ENCODE measurements at regions not wholly inside any gene's neighbourhood (a gene's known extent, or its start where the extent isn't known, plus 50 kb on each side); places are given as distances from the start of the nearest gene placed in this dataset.
"Not testable (repeated sequence)": the region's sequence is repeated elsewhere in the genome, so short reads cannot be mapped to it uniquely, and the experiment has no call there.

DNA sequence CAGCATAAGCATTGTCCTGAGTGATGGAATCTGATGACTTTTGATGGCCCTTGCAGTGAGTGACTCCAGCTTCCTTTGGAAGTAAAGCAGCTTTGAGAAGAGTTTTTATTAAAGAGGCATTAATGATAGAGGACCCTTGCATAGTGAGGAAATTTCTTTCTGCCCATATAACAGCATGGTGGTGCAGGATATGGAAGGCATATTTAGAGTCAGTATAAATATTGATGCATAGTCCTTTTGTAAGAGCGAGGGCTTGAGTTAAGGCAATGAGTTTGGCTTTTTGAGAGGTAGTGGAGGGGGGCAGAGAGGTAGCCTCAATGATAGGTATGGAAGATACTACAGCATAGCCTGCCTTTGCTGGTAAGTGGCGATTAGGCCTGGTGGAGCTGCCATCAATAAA, 87.7 kb upstream of the DNAH14 start:
- not testable (repeated sequence) for FAIRE-seq; DNase-seq (ENCODE audit: insufficient read length, low spot score)

DNA sequence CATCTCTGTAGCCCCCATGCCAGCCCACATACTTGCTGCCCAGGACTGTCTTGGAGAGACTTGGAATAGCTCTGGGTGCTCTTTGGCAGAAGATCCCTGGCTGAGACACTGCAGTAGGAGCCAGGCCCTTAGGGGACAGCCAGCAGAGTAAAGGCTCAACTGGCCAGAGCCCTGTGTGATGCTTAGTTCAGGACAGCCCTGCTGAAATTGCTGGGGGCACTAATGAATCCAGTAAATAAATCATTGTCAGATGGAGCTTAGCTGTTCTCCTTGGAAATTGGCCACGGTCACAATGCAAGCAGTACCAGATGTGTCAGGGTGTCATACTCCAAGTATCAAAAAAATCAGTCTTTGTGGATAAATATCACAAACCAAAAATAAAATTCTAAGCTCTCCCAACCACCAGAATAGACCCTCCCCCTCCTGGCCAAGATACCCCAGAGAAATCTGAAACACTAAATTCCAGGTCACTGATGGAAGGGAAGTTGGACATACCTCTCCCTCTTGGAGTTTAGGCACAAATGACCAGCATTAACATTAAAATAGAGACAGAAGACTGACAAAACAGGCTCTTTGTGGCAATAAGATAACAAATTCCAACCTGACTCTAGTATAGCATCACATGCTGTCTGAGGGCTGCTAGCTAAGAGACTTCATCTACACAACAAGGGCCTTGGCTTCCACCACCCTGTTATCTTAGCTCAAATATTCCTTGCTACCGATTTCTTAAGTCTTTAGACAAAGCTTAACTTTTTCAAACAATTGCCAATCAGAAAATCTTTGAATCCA, 83.2 kb upstream of the DNAH14 start:
- FAIRE-seq (no peak), DNase-seq (ENCODE audit: insufficient read length, low spot score) (no peak)

DNA sequence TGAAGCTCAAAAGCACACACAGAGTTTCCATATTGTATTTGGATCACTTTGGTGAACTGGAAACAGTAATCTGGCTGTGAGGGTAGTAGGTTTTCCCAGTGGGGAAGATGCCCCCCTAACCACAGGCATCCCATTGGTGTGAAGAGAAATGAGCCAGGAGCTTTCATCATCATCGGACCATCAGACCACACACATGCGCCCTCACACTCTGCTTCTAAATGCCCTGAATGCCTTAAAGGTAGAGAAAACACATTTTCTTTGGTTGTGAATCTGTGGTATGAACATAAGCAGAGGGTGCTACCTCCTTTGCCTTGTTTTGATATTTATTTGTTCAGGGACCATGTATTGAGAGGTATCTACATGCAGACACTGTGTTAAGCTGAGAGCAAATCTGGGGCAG, 79.0 kb upstream of the DNAH14 start:
- no peak for FAIRE-seq
- DNase-seq (ENCODE audit: insufficient read length, low spot score) = no peak

DNA sequence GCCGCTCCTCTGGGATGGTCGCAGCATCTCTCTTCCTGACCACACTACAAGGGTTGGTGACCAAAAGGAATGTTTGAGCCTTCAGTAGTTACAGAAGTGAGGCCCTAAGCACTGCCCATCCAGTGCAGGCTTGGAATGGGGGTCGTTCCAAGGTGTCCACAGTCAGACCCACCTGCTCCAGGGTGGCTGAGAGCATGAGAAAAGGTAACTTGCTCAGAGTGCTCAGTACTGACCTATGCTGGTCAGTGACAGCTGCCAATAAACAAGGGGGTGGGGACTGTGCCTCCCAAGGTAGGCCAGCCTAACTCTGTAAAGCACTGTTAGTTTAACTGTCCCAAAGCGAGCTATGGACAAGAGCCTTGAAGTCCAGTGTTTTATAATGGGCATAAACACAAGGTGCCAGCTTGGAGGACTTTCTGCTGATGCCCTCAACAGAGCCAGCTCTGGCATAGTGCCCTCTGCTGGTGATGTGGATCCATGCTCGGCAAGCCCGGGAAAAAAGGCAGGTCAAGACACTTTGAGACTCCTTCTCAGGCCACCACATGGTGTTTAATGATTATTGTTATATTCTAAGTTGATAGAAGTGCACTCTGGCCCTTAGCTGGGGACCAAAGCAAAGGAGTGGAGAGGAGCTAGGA, 78.1 kb upstream of the DNAH14 start:
- FAIRE-seq (peak; percentile 92), DNase-seq (ENCODE audit: insufficient read length, low spot score) (peak; percentile 59)

DNA sequence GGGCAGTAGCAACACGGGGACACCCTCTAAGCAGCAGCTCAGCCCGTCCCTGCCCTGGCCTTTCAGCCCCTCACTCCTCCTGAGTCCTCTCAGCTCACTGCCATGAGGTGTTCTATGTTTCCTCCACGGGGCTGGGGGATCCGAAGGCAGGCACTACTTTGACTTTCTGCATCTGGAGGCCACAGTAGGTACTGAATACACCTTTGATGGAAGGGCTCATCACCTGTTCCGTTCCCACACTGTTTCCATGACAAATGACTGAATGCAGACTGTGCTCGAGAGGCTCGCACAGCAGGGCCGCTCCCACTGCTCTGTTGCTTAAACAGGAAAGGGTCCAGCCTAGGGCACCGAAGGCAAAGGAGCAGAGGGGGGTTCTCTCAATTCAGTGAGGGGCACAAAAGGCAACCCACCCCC, 77.6 kb upstream of the DNAH14 start:
- no peak for FAIRE-seq
- DNase-seq (ENCODE audit: insufficient read length, low spot score) = no peak

DNA sequence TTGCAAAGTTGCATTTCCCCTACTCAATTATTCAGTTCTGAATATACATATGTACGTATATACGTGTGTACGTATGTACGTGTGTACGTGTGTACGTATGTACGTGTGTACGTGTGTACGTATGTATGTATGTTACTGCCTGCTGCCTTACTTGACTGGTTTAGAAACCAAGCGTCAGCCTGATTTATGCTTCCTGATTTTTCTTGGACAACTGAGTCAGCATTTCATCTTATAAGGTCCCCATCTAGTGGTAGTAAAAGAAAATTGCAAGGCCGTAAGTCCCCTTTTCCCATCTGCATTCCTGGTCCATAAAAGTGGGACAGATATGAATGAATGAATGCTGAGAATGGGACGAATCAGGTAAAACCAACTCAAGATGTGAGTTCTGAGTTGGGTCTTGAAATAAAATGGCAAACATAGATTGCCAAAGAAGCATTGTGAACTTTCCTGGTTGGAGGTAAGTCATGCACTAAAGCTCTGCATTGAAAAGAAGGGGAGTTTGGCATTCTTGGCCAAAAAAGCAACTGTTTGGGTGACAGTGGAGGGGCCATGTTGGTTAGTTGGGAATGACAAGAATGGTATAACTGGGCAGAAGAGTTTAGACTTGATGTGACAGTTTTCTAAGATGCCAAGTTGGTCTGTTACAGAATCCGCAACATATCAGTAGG, 76.4 kb upstream of the DNAH14 start:
- FAIRE-seq = peak; percentile 71

DNA sequence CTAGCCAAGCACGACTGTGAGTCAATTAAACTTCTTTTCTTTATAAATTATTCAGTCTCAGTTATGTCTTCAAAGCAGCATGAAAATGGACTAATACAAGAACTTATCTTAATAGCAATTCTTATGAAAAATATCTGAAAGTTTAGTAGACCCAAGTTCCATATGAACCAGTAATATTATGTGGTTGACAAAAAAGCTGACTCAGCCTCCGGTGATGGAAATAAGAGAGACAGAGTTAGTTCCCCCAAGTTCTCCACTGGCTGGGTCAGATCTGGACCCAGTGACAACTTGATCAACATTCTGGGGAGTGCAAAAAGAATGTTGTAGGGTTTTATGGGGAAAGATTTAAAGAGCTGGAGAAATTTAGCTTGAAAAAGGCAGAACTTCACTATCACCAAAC, 72.5 kb upstream of the DNAH14 start:
- FAIRE-seq (no peak), DNase-seq (ENCODE audit: insufficient read length, low spot score) (no peak)

More for the DNA sequence above, 76.4 kb upstream of the DNAH14 start:
- no peak for DNase-seq (ENCODE audit: insufficient read length, low spot score)

DNA sequence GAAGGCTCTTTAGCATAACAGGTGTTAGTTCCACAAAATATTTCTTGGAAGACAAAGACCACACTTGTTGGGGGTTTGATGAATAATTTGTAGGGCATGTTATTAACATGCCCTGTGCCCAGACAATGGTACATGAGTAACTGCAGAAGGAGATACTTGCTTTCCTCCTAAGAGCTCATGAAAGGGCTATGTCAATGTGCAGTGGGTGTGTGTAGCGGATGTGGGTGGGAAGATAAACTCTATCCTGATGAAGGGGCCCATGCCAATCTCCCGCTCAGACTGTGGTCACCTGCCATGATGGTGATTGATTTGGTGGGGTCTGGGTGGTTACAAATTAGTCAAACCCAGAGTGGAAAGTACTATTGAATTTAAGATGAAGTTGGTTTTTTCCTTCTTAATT, 69.8 kb upstream of the DNAH14 start:
- DNase-seq (ENCODE audit: insufficient read length, low spot score) (no peak), FAIRE-seq (no peak)

DNA sequence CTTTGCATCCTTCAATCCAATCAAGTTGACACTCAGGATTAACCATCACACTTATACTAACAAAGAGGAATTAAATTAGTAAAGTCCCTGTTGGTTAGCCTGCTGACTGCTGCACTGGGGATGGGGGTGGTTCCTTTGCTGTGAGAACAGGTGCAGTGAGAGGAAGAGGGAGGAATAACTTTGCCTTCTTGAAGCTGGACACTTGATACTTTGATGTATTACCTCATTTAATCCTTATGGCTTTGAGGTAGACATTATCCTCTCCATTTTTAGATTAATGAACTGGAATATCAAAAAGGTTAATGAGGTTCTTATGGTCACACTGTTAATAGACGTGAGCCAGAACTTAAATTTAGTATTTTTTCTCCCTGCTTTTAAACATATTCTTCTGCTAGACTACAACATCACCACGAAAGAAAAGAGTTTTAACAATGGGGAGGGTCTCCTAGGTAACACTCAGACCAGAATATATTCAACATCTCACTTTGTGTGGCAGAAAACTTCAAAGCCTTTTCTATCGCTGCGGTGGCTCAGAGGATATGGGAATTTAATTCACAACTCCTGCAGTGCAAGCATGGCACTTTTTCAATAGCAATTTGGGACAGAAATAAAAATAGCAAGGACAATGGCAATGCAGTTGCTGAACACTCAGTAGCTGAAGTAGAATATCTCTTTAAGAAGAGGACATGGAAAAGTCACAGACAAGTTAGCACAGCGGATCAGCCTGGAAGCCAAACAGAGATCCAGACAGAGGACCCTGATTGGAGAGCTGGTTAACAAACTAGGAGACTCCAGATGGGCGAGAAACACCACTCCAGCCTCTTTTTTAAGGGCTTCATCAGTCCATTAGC, 68.8 kb upstream of the DNAH14 start:
- DNase-seq (ENCODE audit: insufficient read length, low spot score) = no peak

DNA sequence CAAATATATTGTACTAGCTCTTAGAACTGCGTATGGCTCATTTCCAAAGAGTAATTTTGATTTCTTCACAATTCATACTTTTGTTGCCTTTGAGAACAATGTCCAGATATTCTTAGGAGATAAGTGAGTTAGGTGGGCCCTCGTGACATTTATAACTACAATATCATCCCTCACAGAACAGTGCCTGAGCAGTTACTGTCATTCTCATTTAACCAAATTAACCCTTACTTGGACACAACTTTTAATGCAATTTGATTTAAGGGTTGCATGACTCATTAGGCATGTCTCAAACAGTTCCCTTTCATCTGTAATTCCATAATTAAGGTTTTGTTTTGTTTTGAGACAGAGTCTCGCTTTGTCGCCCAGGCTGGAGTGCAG, 68.1 kb upstream of the DNAH14 start:
- DNase-seq (ENCODE audit: insufficient read length, low spot score) (no peak), FAIRE-seq (no peak)

More for the DNA sequence above, 68.8 kb upstream of the DNAH14 start:
- no peak for FAIRE-seq

DNA sequence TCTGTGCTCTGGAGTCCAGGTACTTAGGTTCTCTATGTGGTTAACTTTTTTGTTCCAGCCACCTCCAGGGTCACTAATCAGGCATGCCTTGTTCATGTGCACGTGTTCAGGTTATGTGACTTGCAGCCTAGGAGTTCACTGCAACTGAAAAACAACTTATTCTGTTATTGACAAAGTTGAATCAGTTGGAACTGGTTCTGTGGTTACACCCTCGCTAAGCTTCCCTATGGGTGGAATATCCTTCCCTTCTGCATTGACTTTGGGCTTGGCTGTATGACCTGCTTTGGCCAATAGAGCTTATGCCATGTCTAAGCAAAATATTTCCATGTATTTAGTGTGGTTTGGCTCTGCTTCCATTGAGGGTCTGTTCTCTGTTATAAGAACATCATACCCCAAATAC, 66.0 kb upstream of the DNAH14 start:
- FAIRE-seq (no peak), DNase-seq (ENCODE audit: insufficient read length, low spot score) (no peak)

DNA sequence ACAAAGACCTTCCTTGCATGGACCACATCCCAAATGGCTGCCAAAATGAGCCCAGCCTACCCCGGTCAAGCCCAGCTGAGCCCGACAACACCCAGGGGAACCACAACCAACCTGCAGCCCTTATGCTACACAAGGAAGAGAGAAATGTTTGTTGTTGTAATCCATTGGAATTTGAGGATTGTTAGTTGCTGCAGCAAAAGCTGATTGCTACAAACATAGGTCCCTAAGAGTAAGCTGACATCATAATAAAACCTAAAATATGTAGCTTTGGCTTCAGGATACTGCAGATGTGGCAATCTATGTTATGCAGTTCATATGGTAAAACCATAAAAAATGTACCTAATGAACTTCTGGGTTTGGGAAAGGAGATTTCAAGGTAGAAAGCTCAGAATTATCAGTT, 65.5 kb upstream of the DNAH14 start:
- no peak for FAIRE-seq

DNA sequence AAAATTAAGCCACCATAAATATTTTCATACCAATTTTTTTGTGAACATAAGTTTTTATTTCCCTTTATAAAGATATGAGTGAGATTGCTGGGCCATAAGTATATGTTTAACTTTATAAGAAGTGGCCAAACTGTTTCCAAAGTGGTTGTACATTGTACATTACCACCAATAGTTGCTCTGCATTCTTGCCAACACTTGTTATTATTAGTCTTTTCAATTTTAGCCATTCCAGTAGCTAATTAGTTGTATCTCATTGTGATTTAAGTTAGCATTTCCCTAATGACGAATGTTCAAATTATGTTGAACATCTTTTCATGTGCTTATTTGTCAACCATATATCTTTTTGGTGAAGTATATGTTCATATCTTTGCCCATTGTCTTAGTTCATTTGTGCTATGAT, 64.0 kb upstream of the DNAH14 start:
- no peak for FAIRE-seq
- DNase-seq (ENCODE audit: insufficient read length, low spot score) = no peak

More for the DNA sequence above, 65.5 kb upstream of the DNAH14 start:
- no peak for DNase-seq (ENCODE audit: insufficient read length, low spot score)

DNA sequence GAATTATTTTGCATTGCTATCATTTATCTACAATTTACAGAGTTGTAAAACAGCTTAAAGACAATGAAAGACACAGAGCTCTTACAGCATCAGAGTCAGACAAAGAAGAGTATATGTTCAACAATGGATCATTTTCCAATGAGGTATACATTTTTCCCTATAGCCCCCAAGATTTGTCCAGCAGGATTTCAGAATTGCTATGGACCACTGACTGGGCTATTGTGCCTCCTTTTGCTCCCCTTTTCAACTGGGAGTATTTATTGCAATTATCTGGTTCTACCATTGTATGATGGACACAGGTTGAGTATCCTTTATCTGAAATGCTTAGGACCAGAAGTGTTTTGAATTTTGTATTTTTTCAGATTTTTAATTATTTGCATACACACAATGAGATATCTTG, 62.5 kb upstream of the DNAH14 start:
- DNase-seq (ENCODE audit: insufficient read length, low spot score) (no peak), FAIRE-seq (no peak)

DNA sequence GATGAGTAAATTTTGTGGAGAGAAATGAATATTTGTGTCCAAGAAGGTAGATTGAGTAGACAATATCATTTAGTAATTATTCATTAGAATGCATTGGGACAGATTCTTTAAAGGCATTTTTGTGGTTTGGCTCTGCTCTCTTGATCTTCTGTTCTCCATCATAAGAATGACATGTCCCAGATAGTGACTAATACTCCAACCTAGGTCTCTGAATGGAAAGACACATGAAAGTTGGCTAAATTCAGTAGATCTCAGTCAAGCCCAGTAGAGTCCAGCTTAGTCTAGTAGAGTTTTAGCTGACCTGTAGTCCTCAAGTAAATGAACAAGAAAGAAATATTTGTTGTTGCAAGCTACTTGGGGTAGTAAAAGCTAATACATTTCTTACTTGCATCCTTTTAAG, 61.8 kb upstream of the DNAH14 start:
- FAIRE-seq (no peak), DNase-seq (ENCODE audit: insufficient read length, low spot score) (no peak)

DNA sequence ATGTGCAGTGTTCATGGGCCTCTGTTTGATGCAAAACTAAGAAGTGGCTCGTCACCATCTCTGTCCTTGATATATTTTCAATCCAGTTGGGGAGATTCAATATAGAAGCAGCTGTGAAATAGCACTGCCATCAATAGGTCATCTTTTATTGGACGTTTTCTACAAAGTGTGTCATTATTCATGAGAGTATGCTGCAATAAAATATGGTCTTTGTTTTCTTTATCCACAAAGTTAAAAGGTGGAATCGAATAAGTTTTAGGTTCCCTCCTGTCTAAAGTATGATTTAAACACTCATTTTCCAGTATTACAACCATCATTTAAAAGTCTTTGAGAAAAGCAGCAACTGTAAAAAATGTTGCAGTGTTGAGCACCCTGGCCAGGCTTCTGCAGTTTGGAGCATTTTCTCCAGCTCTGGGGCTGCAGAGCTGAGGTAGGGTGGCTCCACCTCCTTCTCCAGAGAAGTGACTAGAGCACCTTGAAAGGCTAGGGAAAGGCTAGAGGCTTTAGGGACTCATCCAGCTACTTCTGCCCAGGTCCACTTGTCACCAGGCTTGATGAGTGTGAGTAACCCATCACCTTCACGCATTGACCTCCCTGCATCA, 56.5 kb upstream of the DNAH14 start:
- FAIRE-seq = no peak
- DNase-seq (ENCODE audit: insufficient read length, low spot score) = no peak

DNA sequence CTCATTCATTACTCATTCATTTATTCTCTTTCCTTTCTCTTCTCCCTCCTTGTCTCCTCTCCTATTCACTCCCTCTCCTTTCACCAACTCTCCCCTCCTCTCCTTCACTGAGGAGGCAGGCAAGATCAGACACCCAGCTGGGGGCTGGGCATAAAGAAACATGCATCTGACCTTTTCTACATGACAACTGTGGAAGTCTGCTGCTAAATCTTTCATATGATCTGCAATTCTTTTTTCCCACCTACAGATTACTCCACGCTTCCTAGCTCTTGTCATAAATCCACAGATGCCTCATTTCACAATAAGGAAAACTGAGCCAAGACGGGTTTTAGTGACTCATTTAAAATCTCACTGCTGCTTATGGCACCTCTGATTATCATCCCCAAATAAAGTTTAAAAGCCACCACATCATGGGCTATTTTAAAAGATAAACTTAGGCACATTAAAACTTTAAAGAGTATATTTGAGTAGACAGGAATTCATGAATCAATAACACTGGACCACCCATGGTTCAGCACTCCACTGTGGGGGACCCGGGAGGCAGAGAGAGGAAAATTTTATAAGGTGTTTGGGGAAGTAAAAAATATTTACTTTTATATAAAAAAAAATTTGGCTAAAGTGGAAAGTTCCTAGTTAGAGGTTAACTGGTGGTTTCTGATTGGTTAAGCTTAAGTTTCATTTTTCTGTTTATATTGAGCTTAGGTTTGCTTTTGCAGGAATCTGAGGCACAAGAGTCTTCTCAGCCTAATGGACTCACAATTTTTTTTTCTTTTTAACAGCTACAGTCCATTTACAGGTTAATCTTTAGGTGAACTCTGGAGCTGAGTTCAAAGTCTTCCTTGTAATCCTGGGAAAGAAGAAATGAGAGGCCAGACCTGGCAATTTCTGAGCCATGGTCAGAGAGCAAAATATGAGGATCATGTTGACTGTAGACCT, 55.8 kb upstream of the DNAH14 start:
- DNase-seq (ENCODE audit: insufficient read length, low spot score) = no peak
- no peak for FAIRE-seq

DNA sequence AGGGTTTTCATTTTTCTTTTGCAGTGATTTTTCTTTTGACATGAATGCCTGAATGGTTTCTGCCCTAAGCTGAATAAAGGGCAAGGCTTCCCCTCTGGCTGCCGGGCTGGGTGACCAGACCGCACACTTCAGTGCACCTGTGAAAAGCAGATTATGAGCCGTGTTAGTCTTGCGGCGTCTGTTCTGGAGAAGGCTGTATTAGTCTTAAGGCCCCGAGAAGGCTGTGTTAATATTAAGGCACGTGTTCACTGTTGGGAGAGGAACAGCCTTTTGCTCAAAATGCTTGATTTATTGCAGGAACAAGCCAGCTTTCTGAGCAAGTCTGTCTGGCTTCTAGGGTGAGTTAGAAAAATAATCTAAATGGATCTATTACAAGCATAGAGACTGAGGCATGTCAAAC, 54.7 kb upstream of the DNAH14 start:
- FAIRE-seq = no peak
- no peak for DNase-seq (ENCODE audit: insufficient read length, low spot score)

DNA sequence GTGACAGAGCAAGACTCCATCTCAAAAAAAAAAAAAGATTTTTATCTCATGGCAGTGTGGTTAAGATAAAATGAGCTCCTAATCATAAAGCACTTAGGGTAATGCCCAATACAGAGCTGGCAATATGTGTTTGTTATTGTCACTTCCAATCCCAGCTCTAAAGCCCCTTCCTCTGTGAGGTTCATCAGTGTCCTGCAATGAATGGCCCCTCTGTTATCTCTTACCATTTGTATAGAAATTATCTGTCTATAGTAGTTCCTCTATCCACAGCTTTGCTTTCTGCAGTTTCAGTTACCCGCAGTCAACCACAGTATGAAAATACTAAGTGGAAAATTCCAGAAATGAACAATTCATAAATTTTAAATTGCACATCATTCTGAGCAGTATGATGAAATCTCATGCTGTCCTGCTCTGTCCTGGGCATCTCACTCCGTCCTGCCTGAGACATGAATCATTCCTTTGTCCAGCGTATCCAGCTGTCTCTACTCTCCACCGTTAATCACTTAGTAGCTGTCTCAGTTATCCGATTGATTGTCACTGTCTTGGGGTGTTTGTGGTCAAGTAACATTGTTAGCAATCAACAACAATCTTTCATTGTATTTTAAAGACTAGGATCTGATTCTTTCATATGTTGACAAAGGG, 50.2 kb upstream of the DNAH14 start:
- DNase-seq (ENCODE audit: insufficient read length, low spot score) (no peak), FAIRE-seq (no peak)

Data from GM19239 (cell line).